HG03280 (cell line): ENCODE measurements at regions not wholly inside any gene's neighbourhood (a gene's known extent, or its start where the extent isn't known, plus 50 kb on each side); places are given as distances from the start of the nearest gene placed in this dataset.
A peak's percentile ranks its signal among the peaks of the same experiment; 100 is the strongest.
"Not testable (repeated sequence)": the region's sequence is repeated elsewhere in the genome, so short reads cannot be mapped to it uniquely, and the experiment has no call there.

Experiments used
- ATAC-seq: cut with Tn5 transposase; IDR thresholded peaks from one replicate; pipeline ENCODE4 v1.9.1; 2021; ENCODE audit warnings: mild to moderate bottlenecking, moderate library complexity; ENCODE audit not compliant: unreplicated experiment

GRCh38 chr1:173257805-173258204, 50.7 kb upstream of the TNFSF4 start:
- ATAC-seq, result no peak

GRCh38 chr1:173258479-173259264, 51.5 kb upstream of the TNFSF4 start:
- no peak for ATAC-seq

GRCh38 chr1:173260329-173260728, 53.2 kb upstream of the TNFSF4 start:
- not testable (repeated sequence) for ATAC-seq

GRCh38 chr1:173266841-173267240, 59.7 kb upstream of the TNFSF4 start:
- no peak for ATAC-seq

- ATAC-seq, result no peak
Measured at GRCh38 chr1:173267453-173267945, 60.4 kb upstream of the TNFSF4 start.

- ATAC-seq, result no peak
Measured at GRCh38 chr1:173268261-173268660, 61.1 kb upstream of the TNFSF4 start.

- no peak for ATAC-seq
Measured at GRCh38 chr1:173268786-173269277, 61.7 kb upstream of the TNFSF4 start.

GRCh38 chr1:173269490-173270230, 62.5 kb upstream of the TNFSF4 start:
- ATAC-seq, result no peak

- ATAC-seq, result no peak
Measured at GRCh38 chr1:173270243-173270642, 63.1 kb upstream of the TNFSF4 start.

GRCh38 chr1:173271021-173271420, 63.9 kb upstream of the TNFSF4 start:
- ATAC-seq, result not testable (repeated sequence)

- ATAC-seq, result no peak
Measured at GRCh38 chr1:173275496-173275895, 68.4 kb upstream of the TNFSF4 start.

GRCh38 chr1:173276922-173277800, 70.0 kb upstream of the TNFSF4 start:
- ATAC-seq, result peak; percentile 69

GRCh38 chr1:173280899-173281660, 73.9 kb upstream of the TNFSF4 start:
- ATAC-seq, result no peak

- no peak for ATAC-seq
Measured at GRCh38 chr1:173285048-173285447, 77.9 kb upstream of the TNFSF4 start.

GRCh38 chr1:173287785-173288184, 80.7 kb upstream of the TNFSF4 start:
- ATAC-seq, result no peak

- no peak for ATAC-seq
Measured at GRCh38 chr1:173293756-173294155, 86.6 kb upstream of the TNFSF4 start.

- no peak for ATAC-seq
Measured at GRCh38 chr1:173294843-173295242, 87.7 kb upstream of the TNFSF4 start.

GRCh38 chr1:173295391-173295790, 88.3 kb upstream of the TNFSF4 start:
- no peak for ATAC-seq

GRCh38 chr1:173295995-173296394, 88.9 kb upstream of the TNFSF4 start:
- no peak for ATAC-seq

GRCh38 chr1:173297798-173298391, 90.8 kb upstream of the TNFSF4 start:
- peak; percentile 86 for ATAC-seq
